SK-N-SH treated with all-trans-retinoic acid at 6 μM for 48 hours (cell line): ENCODE measurements at regions not wholly inside any gene's neighbourhood (a gene's known extent, or its start where the extent isn't known, plus 50 kb on each side); places are given as distances from the start of the nearest gene placed in this dataset.

ENCODE experiments used
- ATAC-seq: fragments of 200-7000 bp; cut with Tn5 transposase; 3 replicates; pipeline ENCODE4 v1.9.1; 2020; ENCODE audit warnings: mild to moderate bottlenecking, moderate library complexity
- ARNTL ChIP-seq: fragments of 450-650 bp; formaldehyde crosslinking; IDR thresholded peaks from 2 replicates; pipeline ENCODE4 v1.5.0; 2020; ENCODE audit warnings: low read depth, mild to moderate bottlenecking, moderate library complexity, borderline replicate concordance
- BACH2 ChIP-seq: fragments of 250-450 bp; sonication (Bioruptor Pico); IDR thresholded peaks from 2 replicates; pipeline ENCODE4 v1.9.0; 2021; ENCODE audit warnings: mild to moderate bottlenecking, borderline replicate concordance
- CSDC2 ChIP-seq: fragments of 250-450 bp; sonication (Bioruptor Pico); IDR thresholded peaks from 2 replicates; pipeline ENCODE4 v1.5.0; 2020; ENCODE audit warnings: mild to moderate bottlenecking, moderate library complexity
- ESRRG ChIP-seq: fragments of 250-450 bp; sonication (Bioruptor Pico); IDR thresholded peaks from 2 replicates; pipeline ENCODE4 v1.6.1; 2021; ENCODE audit warnings: mild to moderate bottlenecking
- GLIS3 ChIP-seq: fragments of 250-450 bp; sonication (Bioruptor Pico); IDR thresholded peaks from 2 replicates; pipeline ENCODE4 v1.5.0; 2020; ENCODE audit warnings: mild to moderate bottlenecking, moderate library complexity
- OSR1 ChIP-seq: fragments of 250-450 bp; sonication (Bioruptor Pico); IDR thresholded peaks from 2 replicates; pipeline ENCODE4 v1.8.0; 2022; ENCODE audit warnings: moderate library complexity, mild to moderate bottlenecking, inconsistent platforms
- PPARA ChIP-seq: fragments of 250-450 bp; sonication (Bioruptor Pico); IDR thresholded peaks from 2 replicates; pipeline ENCODE4 v1.5.0; 2020; ENCODE audit warnings: mild to moderate bottlenecking, borderline replicate concordance
- RARB ChIP-seq: fragments of 250-450 bp; sonication (Bioruptor Pico); IDR thresholded peaks from 2 replicates; pipeline ENCODE4 v1.8.0; 2021; ENCODE audit warnings: mild to moderate bottlenecking, moderate library complexity
- SNAI2 ChIP-seq: fragments of 250-450 bp; sonication (Bioruptor Pico); IDR thresholded peaks from 2 replicates; pipeline ENCODE4 v1.5.0; 2020; ENCODE audit warnings: mild to moderate bottlenecking, moderate library complexity
- TCF4 ChIP-seq: fragments of 250-450 bp; sonication (Bioruptor Pico); IDR thresholded peaks from 2 replicates; pipeline ENCODE4 v1.8.0; 2021; ENCODE audit warnings: mild to moderate bottlenecking, moderate library complexity, borderline replicate concordance
- TOX ChIP-seq: fragments of 250-450 bp; sonication (Bioruptor Pico); IDR thresholded peaks from 2 replicates; pipeline ENCODE4 v1.8.0; 2021; ENCODE audit warnings: mild to moderate bottlenecking, moderate library complexity, borderline replicate concordance
- ZC3H10 ChIP-seq: fragments of 250-450 bp; sonication (Bioruptor Pico); IDR thresholded peaks from 2 replicates; pipeline ENCODE4 v1.5.1; 2021; ENCODE audit warnings: mild to moderate bottlenecking, moderate library complexity
- ZFP3 ChIP-seq: fragments of 250-450 bp; sonication (Bioruptor Pico); IDR thresholded peaks from 2 replicates; pipeline ENCODE4 v1.5.0; 2020; ENCODE audit warnings: mild to moderate bottlenecking, moderate library complexity
- ZFP30 ChIP-seq: fragments of 450-650 bp; formaldehyde crosslinking; IDR thresholded peaks from 2 replicates; pipeline ENCODE4 v1.5.0; 2022; ENCODE audit warnings: mild to moderate bottlenecking, moderate library complexity
- ZNF565 ChIP-seq: fragments of 450-650 bp; formaldehyde crosslinking; conservative IDR thresholded peaks from 2 replicates; pipeline ENCODE4 v1.5.0; 2020; ENCODE audit warnings: low read depth, mild to moderate bottlenecking, moderate library complexity
- ZNF70 ChIP-seq: fragments of 450-650 bp; formaldehyde crosslinking; IDR thresholded peaks from 2 replicates; pipeline ENCODE4 v1.5.0; 2020; ENCODE audit warnings: mild to moderate bottlenecking, moderate library complexity
- ZNF8 ChIP-seq: fragments of 450-650 bp; formaldehyde crosslinking; IDR thresholded peaks from 2 replicates; pipeline ENCODE4 v1.5.0; 2020; ENCODE audit warnings: mild to moderate bottlenecking, moderate library complexity
- TF ChIP-seq, protein P1 (sequence below): fragments of 250-450 bp; sonication (Bioruptor Pico); IDR thresholded peaks from 2 replicates; pipeline ENCODE4 v1.8.0; 2021; ENCODE audit warnings: low read depth, mild to moderate bottlenecking, moderate library complexity, borderline replicate concordance
- TF ChIP-seq, protein P2 (sequence below): fragments of 250-450 bp; sonication (Bioruptor Pico); IDR thresholded peaks from 2 replicates; pipeline ENCODE4 v1.8.0; 2020; ENCODE audit warnings: mild to moderate bottlenecking, moderate library complexity, borderline replicate concordance
- TF ChIP-seq, protein P3 (sequence below): fragments of 250-450 bp; sonication (Bioruptor Pico); IDR thresholded peaks from 2 replicates; pipeline ENCODE4 v1.5.1; 2021; ENCODE audit warnings: mild to moderate bottlenecking, moderate library complexity
- TF ChIP-seq, protein P4 (sequence below): fragments of 250-450 bp; sonication (Bioruptor Pico); IDR thresholded peaks from 2 replicates; pipeline ENCODE4 v1.5.0; 2020; ENCODE audit warnings: mild to moderate bottlenecking, moderate library complexity
- TF ChIP-seq, protein P5 (sequence below): fragments of 250-450 bp; sonication (Bioruptor Pico); IDR thresholded peaks from 2 replicates; pipeline ENCODE4 v1.5.1; 2020; ENCODE audit warnings: low read depth, mild to moderate bottlenecking, moderate library complexity

DNA sequence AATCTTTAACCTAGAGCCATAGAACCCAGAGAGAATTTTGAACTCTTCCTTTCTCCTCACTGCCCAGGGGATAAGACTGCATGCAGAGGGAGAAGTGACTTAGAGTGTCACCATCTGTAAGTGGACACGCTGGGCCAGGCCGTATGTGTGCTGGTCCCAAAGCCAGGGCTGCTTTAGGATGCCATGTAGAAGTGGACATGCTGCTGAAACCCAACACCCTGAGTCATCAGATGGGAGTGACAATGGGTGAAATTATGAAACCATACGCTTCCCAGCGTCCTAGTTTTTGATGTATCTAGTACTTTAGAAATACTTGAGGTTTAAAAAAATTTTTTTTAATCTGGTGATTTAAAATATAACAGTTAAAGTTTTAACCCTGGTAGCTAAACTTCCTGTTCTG is 191.1 kb downstream of the FNDC1 start:
- TF ChIP-seq ZC3H10: no peak
- TF ChIP-seq, protein P1, sequence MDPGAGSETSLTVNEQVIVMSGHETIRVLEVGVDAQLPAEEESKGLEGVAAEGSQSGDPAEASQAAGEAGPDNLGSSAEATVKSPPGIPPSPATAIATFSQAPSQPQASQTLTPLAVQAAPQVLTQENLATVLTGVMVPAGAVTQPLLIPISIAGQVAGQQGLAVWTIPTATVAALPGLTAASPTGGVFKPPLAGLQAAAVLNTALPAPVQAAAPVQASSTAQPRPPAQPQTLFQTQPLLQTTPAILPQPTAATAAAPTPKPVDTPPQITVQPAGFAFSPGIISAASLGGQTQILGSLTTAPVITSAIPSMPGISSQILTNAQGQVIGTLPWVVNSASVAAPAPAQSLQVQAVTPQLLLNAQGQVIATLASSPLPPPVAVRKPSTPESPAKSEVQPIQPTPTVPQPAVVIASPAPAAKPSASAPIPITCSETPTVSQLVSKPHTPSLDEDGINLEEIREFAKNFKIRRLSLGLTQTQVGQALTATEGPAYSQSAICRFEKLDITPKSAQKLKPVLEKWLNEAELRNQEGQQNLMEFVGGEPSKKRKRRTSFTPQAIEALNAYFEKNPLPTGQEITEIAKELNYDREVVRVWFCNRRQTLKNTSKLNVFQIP (CRISPR knock-in tag): no peak
- no peak for TF ChIP-seq BACH2 (CRISPR knock-in tag)
- TF ChIP-seq ZNF565: no peak
- no peak for TF ChIP-seq CSDC2 (CRISPR knock-in tag)
- no peak for TF ChIP-seq RARB
- TF ChIP-seq ESRRG (CRISPR knock-in tag): no peak
- TF ChIP-seq OSR1 (CRISPR knock-in tag): no peak
- TF ChIP-seq ZFP3 (CRISPR knock-in tag): no peak
- no peak for TF ChIP-seq PPARA (CRISPR knock-in tag)
- no peak for TF ChIP-seq ZNF8
- TF ChIP-seq, protein P2, sequence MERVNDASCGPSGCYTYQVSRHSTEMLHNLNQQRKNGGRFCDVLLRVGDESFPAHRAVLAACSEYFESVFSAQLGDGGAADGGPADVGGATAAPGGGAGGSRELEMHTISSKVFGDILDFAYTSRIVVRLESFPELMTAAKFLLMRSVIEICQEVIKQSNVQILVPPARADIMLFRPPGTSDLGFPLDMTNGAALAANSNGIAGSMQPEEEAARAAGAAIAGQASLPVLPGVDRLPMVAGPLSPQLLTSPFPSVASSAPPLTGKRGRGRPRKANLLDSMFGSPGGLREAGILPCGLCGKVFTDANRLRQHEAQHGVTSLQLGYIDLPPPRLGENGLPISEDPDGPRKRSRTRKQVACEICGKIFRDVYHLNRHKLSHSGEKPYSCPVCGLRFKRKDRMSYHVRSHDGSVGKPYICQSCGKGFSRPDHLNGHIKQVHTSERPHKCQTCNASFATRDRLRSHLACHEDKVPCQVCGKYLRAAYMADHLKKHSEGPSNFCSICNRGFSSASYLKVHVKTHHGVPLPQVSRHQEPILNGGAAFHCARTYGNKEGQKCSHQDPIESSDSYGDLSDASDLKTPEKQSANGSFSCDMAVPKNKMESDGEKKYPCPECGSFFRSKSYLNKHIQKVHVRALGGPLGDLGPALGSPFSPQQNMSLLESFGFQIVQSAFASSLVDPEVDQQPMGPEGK: no peak
- TF ChIP-seq TCF4 (CRISPR knock-in tag): no peak
- no peak for TF ChIP-seq SNAI2
- no peak for TF ChIP-seq GLIS3 (CRISPR knock-in tag)
- no peak for TF ChIP-seq TOX (CRISPR knock-in tag)
- TF ChIP-seq, protein P3, sequence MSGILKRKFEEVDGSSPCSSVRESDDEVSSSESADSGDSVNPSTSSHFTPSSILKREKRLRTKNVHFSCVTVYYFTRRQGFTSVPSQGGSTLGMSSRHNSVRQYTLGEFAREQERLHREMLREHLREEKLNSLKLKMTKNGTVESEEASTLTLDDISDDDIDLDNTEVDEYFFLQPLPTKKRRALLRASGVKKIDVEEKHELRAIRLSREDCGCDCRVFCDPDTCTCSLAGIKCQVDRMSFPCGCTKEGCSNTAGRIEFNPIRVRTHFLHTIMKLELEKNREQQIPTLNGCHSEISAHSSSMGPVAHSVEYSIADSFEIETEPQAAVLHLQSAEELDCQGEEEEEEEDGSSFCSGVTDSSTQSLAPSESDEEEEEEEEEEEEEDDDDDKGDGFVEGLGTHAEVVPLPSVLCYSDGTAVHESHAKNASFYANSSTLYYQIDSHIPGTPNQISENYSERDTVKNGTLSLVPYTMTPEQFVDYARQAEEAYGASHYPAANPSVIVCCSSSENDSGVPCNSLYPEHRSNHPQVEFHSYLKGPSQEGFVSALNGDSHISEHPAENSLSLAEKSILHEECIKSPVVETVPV: no peak
- no peak for TF ChIP-seq ZFP30 (CRISPR knock-in tag)
- TF ChIP-seq, protein P4, sequence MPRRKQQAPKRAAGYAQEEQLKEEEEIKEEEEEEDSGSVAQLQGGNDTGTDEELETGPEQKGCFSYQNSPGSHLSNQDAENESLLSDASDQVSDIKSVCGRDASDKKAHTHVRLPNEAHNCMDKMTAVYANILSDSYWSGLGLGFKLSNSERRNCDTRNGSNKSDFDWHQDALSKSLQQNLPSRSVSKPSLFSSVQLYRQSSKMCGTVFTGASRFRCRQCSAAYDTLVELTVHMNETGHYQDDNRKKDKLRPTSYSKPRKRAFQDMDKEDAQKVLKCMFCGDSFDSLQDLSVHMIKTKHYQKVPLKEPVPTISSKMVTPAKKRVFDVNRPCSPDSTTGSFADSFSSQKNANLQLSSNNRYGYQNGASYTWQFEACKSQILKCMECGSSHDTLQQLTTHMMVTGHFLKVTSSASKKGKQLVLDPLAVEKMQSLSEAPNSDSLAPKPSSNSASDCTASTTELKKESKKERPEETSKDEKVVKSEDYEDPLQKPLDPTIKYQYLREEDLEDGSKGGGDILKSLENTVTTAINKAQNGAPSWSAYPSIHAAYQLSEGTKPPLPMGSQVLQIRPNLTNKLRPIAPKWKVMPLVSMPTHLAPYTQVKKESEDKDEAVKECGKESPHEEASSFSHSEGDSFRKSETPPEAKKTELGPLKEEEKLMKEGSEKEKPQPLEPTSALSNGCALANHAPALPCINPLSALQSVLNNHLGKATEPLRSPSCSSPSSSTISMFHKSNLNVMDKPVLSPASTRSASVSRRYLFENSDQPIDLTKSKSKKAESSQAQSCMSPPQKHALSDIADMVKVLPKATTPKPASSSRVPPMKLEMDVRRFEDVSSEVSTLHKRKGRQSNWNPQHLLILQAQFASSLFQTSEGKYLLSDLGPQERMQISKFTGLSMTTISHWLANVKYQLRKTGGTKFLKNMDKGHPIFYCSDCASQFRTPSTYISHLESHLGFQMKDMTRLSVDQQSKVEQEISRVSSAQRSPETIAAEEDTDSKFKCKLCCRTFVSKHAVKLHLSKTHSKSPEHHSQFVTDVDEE (CRISPR knock-in tag): no peak
- TF ChIP-seq ZNF70 (CRISPR knock-in tag): no peak
- ATAC-seq: no peak

DNA sequence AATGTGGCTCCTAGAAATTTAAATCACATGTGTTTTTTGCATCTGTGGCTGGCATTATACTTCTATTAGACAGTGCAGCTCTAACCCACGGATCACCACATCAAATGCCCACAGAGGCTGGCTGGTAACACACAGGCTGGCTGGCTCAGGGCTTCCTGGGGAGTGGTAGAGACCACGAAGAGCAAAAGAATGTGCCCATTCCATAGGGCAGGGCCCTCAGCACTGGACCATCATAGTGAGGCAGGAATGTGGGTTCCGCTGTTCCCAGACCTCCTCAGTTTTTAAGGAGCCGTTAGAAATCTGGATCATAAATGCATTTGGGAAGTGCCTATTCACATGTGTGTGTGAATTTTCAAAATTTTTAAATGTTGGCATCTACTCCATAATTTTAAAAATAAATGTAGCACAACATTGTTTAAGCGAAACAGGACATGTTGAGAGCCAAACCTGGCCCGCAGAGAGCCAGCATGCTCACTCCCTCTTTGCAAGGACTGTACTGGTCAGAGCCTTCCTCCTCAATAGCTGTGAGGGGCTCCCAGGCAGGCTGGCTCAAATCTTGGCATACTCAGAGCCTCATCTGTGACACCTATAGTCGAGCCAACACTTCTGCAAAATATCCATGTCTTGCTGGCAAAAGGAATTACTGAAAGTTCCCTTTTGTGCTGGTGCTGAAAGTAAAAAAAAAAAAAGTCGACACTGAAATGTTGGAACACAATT is 190.5 kb downstream of the FNDC1 start:
- no peak for ATAC-seq
- TF ChIP-seq, protein P5, sequence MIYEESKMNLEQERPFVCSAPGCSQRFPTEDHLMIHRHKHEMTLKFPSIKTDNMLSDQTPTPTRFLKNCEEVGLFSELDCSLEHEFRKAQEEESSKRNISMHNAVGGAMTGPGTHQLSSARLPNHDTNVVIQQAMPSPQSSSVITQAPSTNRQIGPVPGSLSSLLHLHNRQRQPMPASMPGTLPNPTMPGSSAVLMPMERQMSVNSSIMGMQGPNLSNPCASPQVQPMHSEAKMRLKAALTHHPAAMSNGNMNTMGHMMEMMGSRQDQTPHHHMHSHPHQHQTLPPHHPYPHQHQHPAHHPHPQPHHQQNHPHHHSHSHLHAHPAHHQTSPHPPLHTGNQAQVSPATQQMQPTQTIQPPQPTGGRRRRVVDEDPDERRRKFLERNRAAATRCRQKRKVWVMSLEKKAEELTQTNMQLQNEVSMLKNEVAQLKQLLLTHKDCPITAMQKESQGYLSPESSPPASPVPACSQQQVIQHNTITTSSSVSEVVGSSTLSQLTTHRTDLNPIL (CRISPR knock-in tag): no peak
- no peak for TF ChIP-seq ZNF565

DNA sequence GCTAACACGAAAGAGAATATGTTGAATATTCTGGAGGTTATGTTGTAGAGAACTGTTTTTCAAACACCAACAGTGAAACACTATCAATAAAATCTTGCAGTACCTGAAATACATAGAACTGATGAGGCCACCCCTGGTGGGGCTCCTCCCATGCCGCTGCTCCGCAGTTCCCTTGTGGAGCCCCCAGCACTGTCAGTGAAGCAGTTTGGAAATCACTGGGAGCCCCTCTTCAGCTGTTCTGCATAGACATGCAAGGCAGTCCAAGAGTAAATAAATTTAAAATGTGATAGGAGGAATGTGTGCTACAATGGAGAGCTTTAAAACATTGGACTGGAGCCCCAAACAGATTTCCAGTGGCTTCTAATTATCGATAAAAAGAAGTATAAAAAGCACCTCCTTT is 189.4 kb downstream of the FNDC1 start:
- TF ChIP-seq BACH2 (CRISPR knock-in tag): no peak
- TF ChIP-seq ZFP3 (CRISPR knock-in tag): no peak
- no peak for TF ChIP-seq GLIS3 (CRISPR knock-in tag)
- TF ChIP-seq ARNTL (CRISPR knock-in tag): no peak

More for the DNA sequence above, 189.4 kb downstream of the FNDC1 start:
- no peak for ATAC-seq
